MM.1S (cell line): ENCODE measurements at regions not wholly inside any gene's neighbourhood (a gene's known extent, or its start where the extent isn't known, plus 50 kb on each side); places are given as distances from the start of the nearest gene placed in this dataset.

ENCODE experiments used
- DNase-seq: peaks from one replicate; pipeline ENCODE4 v3.0.0-alpha.2; 2015
- H2AFZ ChIP-seq: fragments of 300-600 bp; sonication (generic); 2 replicates; pipeline ENCODE4 v1.6.0; 2016; ENCODE audit warnings: antibody characterized with exemption, low read length
- H3F3A ChIP-seq: fragments of 300-600 bp; sonication (generic); 2 replicates; pipeline ENCODE4 v1.6.1; 2016; ENCODE audit warnings: mild to moderate bottlenecking, antibody characterized with exemption, low read length, moderate library complexity, mixed read lengths; ENCODE audit not compliant: insufficient read depth
- H3K27ac ChIP-seq: fragments of 300-600 bp; sonication (generic); 2 replicates; pipeline ENCODE4 v1.5.1; 2016; ENCODE audit warnings: mild to moderate bottlenecking, low read length
- H3K27me3 ChIP-seq: fragments of 300-600 bp; sonication (generic); replicated peaks from 2 replicates; pipeline ENCODE4 v1.6.0; 2016; ENCODE audit warnings: low read length; ENCODE audit not compliant: insufficient read depth
- H3K36me3 ChIP-seq: fragments of 300-600 bp; sonication (generic); replicated peaks from 2 replicates; pipeline ENCODE4 v1.6.1; 2016; ENCODE audit warnings: mild to moderate bottlenecking, low read length, mixed read lengths; ENCODE audit not compliant: insufficient read depth
- H3K4me1 ChIP-seq: fragments of 300-600 bp; sonication (generic); 2 replicates; pipeline ENCODE4 v1.6.1; 2016; ENCODE audit warnings: low read length, mixed read lengths
- H3K4me2 ChIP-seq: fragments of 300-600 bp; sonication (generic); 2 replicates; pipeline ENCODE4 v1.6.0; 2016; ENCODE audit warnings: low read depth, low read length
- H3K4me3 ChIP-seq: fragments of 300-600 bp; sonication (generic); 2 replicates; pipeline ENCODE4 v1.5.1; 2016; ENCODE audit warnings: low read length, mixed read lengths
- H3K79me2 ChIP-seq: fragments of 300-600 bp; sonication (generic); 2 replicates; pipeline ENCODE4 v1.6.1; 2016; ENCODE audit warnings: mixed run types, low read length, mixed read lengths
- H3K9ac ChIP-seq: fragments of 300-600 bp; sonication (generic); 2 replicates; pipeline ENCODE4 v1.6.1; 2016; ENCODE audit warnings: low read length, mixed read lengths
- H3K9me2 ChIP-seq: fragments of 300-600 bp; sonication (generic); replicated peaks from 2 replicates; pipeline ENCODE4 v1.6.1; 2016; ENCODE audit warnings: mild to moderate bottlenecking, low read length, mixed read lengths; ENCODE audit not compliant: insufficient read depth
- H3K9me3 ChIP-seq: fragments of 300-600 bp; sonication (generic); replicated peaks from 2 replicates; pipeline ENCODE4 v1.6.1; 2016; ENCODE audit warnings: mild to moderate bottlenecking, low read length, mixed read lengths; ENCODE audit not compliant: insufficient read depth
- H4K20me1 ChIP-seq: fragments of 300-600 bp; sonication (generic); 2 replicates; pipeline ENCODE4 v1.6.1; 2016; ENCODE audit warnings: mild to moderate bottlenecking, low read length, moderate library complexity, mixed read lengths; ENCODE audit not compliant: insufficient read depth
- CTCF ChIP-seq: fragments of 300-600 bp; sonication (generic); IDR thresholded peaks from 2 replicates; pipeline ENCODE4 v1.5.1; 2016; ENCODE audit warnings: antibody characterized with exemption, low read length, mixed read lengths
- EZH2 ChIP-seq: fragments of 300-600 bp; sonication (generic); optimal IDR thresholded peaks from 2 replicates; pipeline ENCODE3; 2017; ENCODE audit warnings: low read depth, mild to moderate bottlenecking, antibody characterized with exemption, low read length, mixed read lengths
- EZH2phosphoT487 ChIP-seq: fragments of 300-600 bp; sonication (generic); IDR thresholded peaks from 2 replicates; pipeline ENCODE4 v1.6.1; 2018; ENCODE audit warnings: antibody characterized with exemption, low read length

GRCh38 chr19:29115181-29115580 is 97.8 kb downstream of the UQCRFS1 start:
- no peak overlapping the region for H2AFZ ChIP-seq
- H3K4me2 ChIP-seq = no peak overlapping the region
- no peak for DNase-seq
- H3K4me1 ChIP-seq = no peaks in the 10 kb centered on the region
- no peaks in the 10 kb centered on the region for H3K9me3 ChIP-seq
- no peaks in the 10 kb centered on the region for H3K79me2 ChIP-seq
- TF ChIP-seq EZH2phosphoT487 (no peak), CTCF (no peak), EZH2 (no peak)
- H3K9me2 ChIP-seq = no peaks in the 10 kb centered on the region
- H3F3A ChIP-seq = no peaks in the 10 kb centered on the region
- H3K4me3 ChIP-seq = no peak overlapping the region
- H3K27me3 ChIP-seq = peaks cover 4% of the 10 kb centered on the region; the same call in 1 of the 2 replicates
- H3K9ac ChIP-seq = no peak overlapping the region
- H3K36me3 ChIP-seq = no peaks in the 10 kb centered on the region
- H4K20me1 ChIP-seq = no peaks in the 10 kb centered on the region
- no peak overlapping the region for H3K27ac ChIP-seq

- Histone ChIP-seq H4K20me1 (no peaks in the 10 kb centered on the region), H3F3A (no peaks in the 10 kb centered on the region), H3K36me3 (no peaks in the 10 kb centered on the region), H2AFZ (no peak overlapping the region), H3K79me2 (no peaks in the 10 kb centered on the region), H3K4me1 (no peaks in the 10 kb centered on the region), H3K27ac (no peak overlapping the region), H3K4me2 (no peak overlapping the region), H3K27me3 (peaks cover 13% of the 10 kb centered on the region), H3K9ac (no peak overlapping the region), H3K9me3 (no peaks in the 10 kb centered on the region), H3K4me3 (no peak overlapping the region), H3K9me2 (no peaks in the 10 kb centered on the region)
- no peak for DNase-seq
- no peak for TF ChIP-seq CTCF
- no peak for TF ChIP-seq EZH2
- no peak for TF ChIP-seq EZH2phosphoT487
Measured at GRCh38 chr19:29113838-29114237, 99.1 kb downstream of the UQCRFS1 start.

GRCh38 chr19:29111576-29111975 is 101.4 kb downstream of the UQCRFS1 start:
- peaks cover 24% of the 10 kb centered on the region for H3K27me3 ChIP-seq

More at GRCh38 chr19:29111576-29111975, 101.4 kb downstream of the UQCRFS1 start:
- H3K79me2 ChIP-seq = no peaks in the 10 kb centered on the region
- H3K4me1 ChIP-seq = no peaks in the 10 kb centered on the region
- H4K20me1 ChIP-seq = no peaks in the 10 kb centered on the region
- H3F3A ChIP-seq = no peaks in the 10 kb centered on the region
- DNase-seq = no peak
- no peak for TF ChIP-seq EZH2phosphoT487
- TF ChIP-seq EZH2 = no peak
- TF ChIP-seq CTCF = no peak
- no peak overlapping the region for H3K4me3 ChIP-seq
- no peaks in the 10 kb centered on the region for H3K9me2 ChIP-seq
- no peaks in the 10 kb centered on the region for H3K9me3 ChIP-seq
- no peaks in the 10 kb centered on the region for H3K36me3 ChIP-seq
- no peak overlapping the region for H2AFZ ChIP-seq
- H3K27ac ChIP-seq = no peak overlapping the region
- no peak overlapping the region for H3K9ac ChIP-seq
- H3K4me2 ChIP-seq = no peak overlapping the region
